Peyer's patch (tissue), 4 donors: ENCODE measurements at regions not wholly inside any gene's neighbourhood (a gene's known extent, or its start where the extent isn't known, plus 50 kb on each side); places are given as distances from the start of the nearest gene placed in this dataset.

ENCODE experiments used
- DNase-seq, 3 donors: peaks; one replicate each; pipeline ENCODE4 v3.0.0-alpha.2; 2017 to 2019
- H3K27ac ChIP-seq, 4 donors: fragments of 200-600 bp; sonication (generic); one replicate each; pipeline ENCODE4 v1.5.1; 2016 to 2019
- H3K27me3 ChIP-seq, 2 donors: fragments of 200-600 bp; sonication (generic); one replicate each; pipeline ENCODE4 v1.5.1; 2019
- H3K36me3 ChIP-seq, 3 donors: fragments of 200-600 bp; sonication (generic); one replicate each; pipeline ENCODE4 v1.5.1; 2016 to 2019
- H3K4me1 ChIP-seq, 4 donors: fragments of 200-600 bp; sonication (generic); one replicate each; pipeline ENCODE4 v1.5.1; 2016 to 2019
- H3K4me3 ChIP-seq, 4 donors: fragments of 200-600 bp; sonication (generic); 1 replicate in 3 of 4; 2 replicates in 1 of 4; pipeline ENCODE4 v1.5.1; 2016 to 2019; ENCODE audit warnings: mild to moderate bottlenecking in 1 of 4
- H3K9me3 ChIP-seq, 4 donors: fragments of 200-600 bp; sonication (generic); one replicate each; pipeline ENCODE4 v1.5.1; 2016 to 2019; ENCODE audit warnings: mild to moderate bottlenecking in 1 of 4
- CTCF ChIP-seq, 6 experiments: fragments of 450-650 bp in 4 of 6; fragments of 200-600 bp in 2 of 6; sonication (generic) in 1 of 6; IDR thresholded peaks; one replicate each; pipeline ENCODE4 v1.5.1; 2017 to 2019; ENCODE audit warnings: antibody characterized with exemption in 6 of 6, mild to moderate bottlenecking in 3 of 6, moderate library complexity in 1 of 6
- POLR2A ChIP-seq, 2 donors: fragments of 450-650 bp; IDR thresholded peaks; one replicate each; pipeline ENCODE4 v1.5.1; 2017; ENCODE audit warnings: antibody characterized with exemption in 2 of 2, mild to moderate bottlenecking in 2 of 2, moderate library complexity in 2 of 2

- TF ChIP-seq POLR2A (IDR thresholded peaks at IDR 0.05) (no peak), CTCF (IDR thresholded peaks at IDR 0.05) (no peak)
- H3K4me3 ChIP-seq = no peak overlapping the region
- no peaks in the 10 kb centered on the region for H3K4me1 ChIP-seq
- no peaks in the 10 kb centered on the region for H3K36me3 ChIP-seq
- no peaks in the 10 kb centered on the region for H3K27me3 ChIP-seq
- DNase-seq = peak in 1 of 3 donors; percentile 19
- H3K9me3 ChIP-seq = no peaks in the 10 kb centered on the region
- H3K27ac ChIP-seq = no peak overlapping the region
These were observed 190.0 kb downstream of the FOXL1 start for GRCh38 chr16:86768228-86768791.

GRCh38 chr16:86768999-86769398 is 190.7 kb downstream of the FOXL1 start:
- TF ChIP-seq CTCF (IDR thresholded peaks at IDR 0.05) = no peak
- DNase-seq = peak in 1 of 3 donors; percentile 20

GRCh38 chr16:86771506-86772460 is 193.4 kb downstream of the FOXL1 start:
- no peak overlapping the region for H3K4me3 ChIP-seq
- no peaks in the 10 kb centered on the region for H3K36me3 ChIP-seq
- H3K27me3 ChIP-seq = no peaks in the 10 kb centered on the region
- no peaks in the 10 kb centered on the region for H3K9me3 ChIP-seq
- no peak for DNase-seq
- no peak for TF ChIP-seq CTCF (IDR thresholded peaks at IDR 0.05)
- no peak overlapping the region for H3K27ac ChIP-seq
- no peaks in the 10 kb centered on the region for H3K4me1 ChIP-seq

More at GRCh38 chr16:86768999-86769398, 190.7 kb downstream of the FOXL1 start:
- no peak overlapping the region for H3K27ac ChIP-seq
- no peaks in the 10 kb centered on the region for H3K9me3 ChIP-seq
- no peaks in the 10 kb centered on the region for H3K27me3 ChIP-seq
- no peaks in the 10 kb centered on the region for H3K36me3 ChIP-seq
- no peak overlapping the region for H3K4me3 ChIP-seq
- no peaks in the 10 kb centered on the region for H3K4me1 ChIP-seq

- Histone ChIP-seq H3K4me1 (no peaks in the 10 kb centered on the region), H3K27me3 (no peaks in the 10 kb centered on the region), H3K36me3 (no peaks in the 10 kb centered on the region), H3K27ac (no peak overlapping the region), H3K4me3 (no peak overlapping the region), H3K9me3 (no peaks in the 10 kb centered on the region)
- DNase-seq = peak in 2 of 3 donors; percentile 5 to 11
- TF ChIP-seq POLR2A (IDR thresholded peaks at IDR 0.05) (no peak), CTCF (IDR thresholded peaks at IDR 0.05) (no peak)
These were observed 194.5 kb downstream of the FOXL1 start for GRCh38 chr16:86772671-86773353.

DNA sequence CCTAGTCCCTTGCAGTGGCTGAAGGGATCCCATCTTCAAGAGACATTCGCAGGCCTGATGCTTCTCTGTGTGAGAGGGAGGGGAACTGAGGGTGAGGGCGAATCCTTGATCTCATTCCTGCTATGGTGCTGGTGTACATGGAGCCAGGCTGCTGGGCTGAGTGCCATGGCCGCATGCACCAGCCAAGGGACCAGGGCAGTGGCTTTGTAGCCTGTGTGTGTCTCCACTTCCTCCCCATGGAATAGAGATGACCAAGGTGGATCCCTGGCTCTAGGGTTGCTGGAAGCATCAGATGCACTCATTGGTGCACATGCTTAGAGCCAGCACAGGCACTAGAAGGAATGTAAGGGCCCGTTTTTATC is 195.0 kb downstream of the FOXL1 start:
- Histone ChIP-seq H3K27me3 (no peaks in the 10 kb centered on the region), H3K27ac (no peak overlapping the region), H3K9me3 (no peaks in the 10 kb centered on the region)

More for the DNA sequence above, 195.0 kb downstream of the FOXL1 start:
- DNase-seq = peak in 2 of 3 donors; percentile 9 to 29
- TF ChIP-seq POLR2A (IDR thresholded peaks at IDR 0.05) (no peak), CTCF (IDR thresholded peaks at IDR 0.05) (no peak)
- Histone ChIP-seq H3K36me3 (no peaks in the 10 kb centered on the region), H3K4me1 (no peaks in the 10 kb centered on the region), H3K4me3 (no peak overlapping the region)
